Fibroblast of skin of right biceps (primary cell): ENCODE measurements at regions not wholly inside any gene's neighbourhood (a gene's known extent, or its start where the extent isn't known, plus 50 kb on each side); places are given as distances from the start of the nearest gene placed in this dataset.
"Not testable (repeated sequence)": the region's sequence is repeated elsewhere in the genome, so short reads cannot be mapped to it uniquely, and the experiment has no call there.

Experiments
- DNase-seq: peaks from one replicate; pipeline ENCODE4 v3.0.0-alpha.2; 2013

- DNase-seq: no peak
Observed at GRCh38 chr14:48693793-48694192, 892.4 kb downstream of the RPS29 start.

GRCh38 chr14:48690349-48690748, 895.8 kb downstream of the RPS29 start:
- no peak for DNase-seq

- DNase-seq: no peak
Observed at GRCh38 chr14:48686650-48687049, 899.5 kb downstream of the RPS29 start.

- no peak for DNase-seq
Observed at GRCh38 chr14:48672506-48672905, 913.7 kb downstream of the RPS29 start.

GRCh38 chr14:48670939-48671338, 915.2 kb downstream of the RPS29 start:
- no peak for DNase-seq

- peak; percentile 35 for DNase-seq
Observed at GRCh38 chr14:48665077-48665784, 920.9 kb downstream of the RPS29 start.

- DNase-seq: no peak
Observed at GRCh38 chr14:48643241-48643640, 942.9 kb downstream of the RPS29 start.

- DNase-seq: no peak
Observed at GRCh38 chr14:48628870-48629269, 953.5 kb upstream of the MDGA2 start.

- DNase-seq: no peak
Observed at GRCh38 chr14:48622980-48623379, 947.6 kb upstream of the MDGA2 start.

- DNase-seq: no peak
Observed at GRCh38 chr14:48618057-48618456, 942.7 kb upstream of the MDGA2 start.

GRCh38 chr14:48616931-48617330, 941.5 kb upstream of the MDGA2 start:
- DNase-seq: no peak

GRCh38 chr14:48615618-48616017, 940.2 kb upstream of the MDGA2 start:
- no peak for DNase-seq

GRCh38 chr14:48614003-48614402, 938.6 kb upstream of the MDGA2 start:
- no peak for DNase-seq

- not testable (repeated sequence) for DNase-seq
Observed at GRCh38 chr14:48606960-48607359, 931.6 kb upstream of the MDGA2 start.

- DNase-seq: no peak
Observed at GRCh38 chr14:48598458-48598857, 923.1 kb upstream of the MDGA2 start.

GRCh38 chr14:48586099-48586498, 910.7 kb upstream of the MDGA2 start:
- no peak for DNase-seq

GRCh38 chr14:48584031-48584430, 908.6 kb upstream of the MDGA2 start:
- DNase-seq: peak; percentile 1

GRCh38 chr14:48582938-48583337, 907.5 kb upstream of the MDGA2 start:
- no peak for DNase-seq

- no peak for DNase-seq
Observed at GRCh38 chr14:48580692-48581091, 905.3 kb upstream of the MDGA2 start.

- no peak for DNase-seq
Observed at GRCh38 chr14:48575772-48576171, 900.4 kb upstream of the MDGA2 start.

- no peak for DNase-seq
Observed at GRCh38 chr14:48568688-48569087, 893.3 kb upstream of the MDGA2 start.

- no peak for DNase-seq
Observed at GRCh38 chr14:48568252-48568651, 892.8 kb upstream of the MDGA2 start.

- DNase-seq: no peak
Observed at GRCh38 chr14:48563489-48563888, 888.1 kb upstream of the MDGA2 start.

GRCh38 chr14:48561438-48561837, 886.0 kb upstream of the MDGA2 start:
- not testable (repeated sequence) for DNase-seq

- no peak for DNase-seq
Observed at GRCh38 chr14:48560421-48560820, 885.0 kb upstream of the MDGA2 start.
